SK-N-MC (cell line): ENCODE measurements at regions not wholly inside any gene's neighbourhood (a gene's known extent, or its start where the extent isn't known, plus 50 kb on each side); places are given as distances from the start of the nearest gene placed in this dataset.

Experiments used
- EZH2 ChIP-seq: fragments of 200-600 bp; sonication (generic); IDR thresholded peaks from one replicate; pipeline ENCODE4 v1.6.1; 2017; ENCODE audit warnings: antibody characterized with exemption
- POLR2AphosphoS5 ChIP-seq: IDR thresholded peaks from 2 replicates; pipeline ENCODE4 v1.6.1; 2012; ENCODE audit warnings: mild to moderate bottlenecking, low read depth, low read length, borderline replicate concordance

- TF ChIP-seq EZH2 (no peak), POLR2AphosphoS5 (no peak)
Observed at GRCh38 chr6:63140114-63140513, 71.2 kb upstream of the FKBP1C start.
